HG02642 (cell line): ENCODE measurements at regions not wholly inside any gene's neighbourhood (a gene's known extent, or its start where the extent isn't known, plus 50 kb on each side); places are given as distances from the start of the nearest gene placed in this dataset.
"Not testable (repeated sequence)": the region's sequence is repeated elsewhere in the genome, so short reads cannot be mapped to it uniquely, and the experiment has no call there.

Experiments
- ATAC-seq: cut with Tn5 transposase; IDR thresholded peaks from one replicate; pipeline ENCODE4 v1.9.1; 2021; ENCODE audit warnings: mild to moderate bottlenecking; ENCODE audit not compliant: unreplicated experiment, poor library complexity

DNA sequence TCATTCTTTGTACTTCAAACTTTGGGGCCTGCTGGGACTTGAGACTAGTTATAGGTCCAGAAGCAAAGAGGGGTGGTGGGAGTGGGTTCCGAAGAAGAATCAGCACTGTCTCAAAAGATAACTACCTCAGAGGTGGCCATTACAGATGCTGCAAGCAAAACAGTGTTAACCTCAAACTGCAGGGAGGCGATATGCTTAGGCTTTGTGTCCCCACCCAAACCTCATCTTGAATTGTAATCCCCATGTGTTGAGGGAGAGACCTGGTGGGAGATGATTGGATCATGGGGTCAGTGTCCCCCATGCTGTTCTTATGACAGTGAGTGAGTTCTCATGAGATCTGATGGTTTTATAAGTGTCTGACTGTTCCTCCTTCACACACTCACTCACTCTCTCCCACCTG, 545.3 kb downstream of the XYLT1 start:
- no peak for ATAC-seq

DNA sequence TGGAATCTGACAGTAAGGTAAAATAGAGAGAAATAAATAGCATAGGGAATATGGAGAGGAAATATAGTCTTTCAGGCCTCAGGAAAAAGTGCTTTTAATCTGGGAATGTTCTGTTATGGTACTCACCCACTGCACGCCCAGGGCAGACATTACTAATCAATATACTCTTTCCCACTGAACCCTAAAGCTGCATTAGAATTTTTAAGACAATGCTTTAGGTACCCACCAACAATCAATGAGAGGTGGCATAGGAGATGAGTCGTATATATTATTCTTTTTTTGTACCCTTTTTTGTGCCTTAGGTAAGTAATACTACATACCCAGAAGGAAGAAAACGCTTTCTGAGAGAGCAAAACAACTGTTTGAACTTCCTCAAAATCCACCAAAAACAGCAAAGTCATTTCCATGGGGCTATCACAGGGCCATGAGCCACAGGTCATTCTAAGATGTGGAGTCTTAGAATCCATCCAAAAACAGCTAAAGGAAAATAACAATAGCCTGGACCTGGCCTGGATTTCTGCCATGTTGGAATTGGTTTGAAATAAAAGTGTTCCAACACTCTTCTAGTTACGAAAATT, 542.1 kb downstream of the XYLT1 start:
- no peak for ATAC-seq

DNA sequence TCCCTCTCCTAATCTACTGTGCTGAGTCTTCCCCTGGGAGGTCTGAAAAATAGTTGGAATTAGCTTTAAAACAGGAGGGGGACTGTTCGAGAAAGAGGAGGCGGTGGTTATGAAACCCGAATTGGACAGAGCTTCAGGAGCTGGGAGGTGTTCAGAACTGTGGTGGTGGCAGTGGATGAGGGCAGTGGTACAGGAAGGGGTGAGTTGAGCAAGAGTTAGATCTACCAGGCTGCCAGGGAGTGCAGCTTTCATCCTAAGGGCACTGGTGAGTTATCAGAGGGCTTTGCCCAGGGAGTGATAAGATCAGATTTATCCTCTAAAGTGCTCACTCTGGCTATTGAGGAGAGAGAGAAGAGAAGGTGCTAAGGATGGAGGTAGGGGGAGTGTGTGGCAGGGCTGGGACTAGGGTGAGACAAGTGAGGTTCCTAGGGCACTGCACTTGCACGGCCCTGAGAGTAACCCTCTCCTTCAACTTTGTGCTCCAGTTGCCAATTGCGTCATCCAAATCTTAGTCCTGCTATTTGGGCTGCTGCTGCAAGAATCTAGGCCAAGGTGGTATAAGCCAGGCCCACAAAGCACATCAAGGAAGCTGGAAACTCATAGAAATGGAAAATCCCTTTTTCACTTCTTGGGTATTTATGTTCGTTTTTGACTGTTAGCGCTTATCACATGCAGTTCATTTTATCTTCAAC, 540.3 kb downstream of the XYLT1 start:
- no peak for ATAC-seq

DNA sequence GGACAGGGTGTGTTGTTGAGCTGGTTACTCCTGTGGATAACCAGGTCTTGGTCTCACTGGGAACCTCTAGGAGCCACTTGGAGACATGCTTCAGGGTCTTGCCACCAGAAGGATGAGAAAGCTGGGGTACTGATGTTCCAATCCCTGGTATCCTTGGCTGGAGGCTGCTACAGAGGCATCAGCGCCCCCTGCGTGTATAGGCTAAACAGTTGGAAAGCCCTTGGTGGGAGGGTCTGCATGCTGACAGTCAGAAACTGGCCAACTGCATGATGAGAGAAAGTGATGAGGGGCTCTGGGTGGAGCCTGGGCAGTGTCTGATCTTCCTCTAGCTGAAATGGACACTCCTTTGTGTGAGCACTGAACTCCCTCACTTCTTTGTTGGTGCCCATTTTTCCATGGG, 536.9 kb downstream of the XYLT1 start:
- ATAC-seq = no peak

DNA sequence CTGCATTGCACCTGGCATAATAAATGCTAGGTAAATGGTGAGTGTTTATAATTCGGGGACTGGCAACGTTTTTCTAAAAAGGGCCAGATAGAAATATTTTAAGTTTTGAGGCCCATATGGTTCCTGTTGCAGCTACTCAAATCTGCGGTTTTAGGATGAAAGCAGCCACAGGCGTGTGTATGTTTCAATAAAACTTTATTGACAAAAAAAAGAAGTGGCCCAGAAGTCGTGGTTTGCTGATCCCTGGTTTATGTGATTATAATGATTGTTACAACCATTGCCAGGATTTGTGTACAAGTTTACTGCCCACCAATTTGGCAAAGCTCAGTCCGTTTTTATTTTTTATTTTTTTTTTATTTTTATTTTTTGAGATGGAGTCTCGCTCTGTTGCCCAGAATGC, 536.1 kb downstream of the XYLT1 start:
- ATAC-seq = no peak

DNA sequence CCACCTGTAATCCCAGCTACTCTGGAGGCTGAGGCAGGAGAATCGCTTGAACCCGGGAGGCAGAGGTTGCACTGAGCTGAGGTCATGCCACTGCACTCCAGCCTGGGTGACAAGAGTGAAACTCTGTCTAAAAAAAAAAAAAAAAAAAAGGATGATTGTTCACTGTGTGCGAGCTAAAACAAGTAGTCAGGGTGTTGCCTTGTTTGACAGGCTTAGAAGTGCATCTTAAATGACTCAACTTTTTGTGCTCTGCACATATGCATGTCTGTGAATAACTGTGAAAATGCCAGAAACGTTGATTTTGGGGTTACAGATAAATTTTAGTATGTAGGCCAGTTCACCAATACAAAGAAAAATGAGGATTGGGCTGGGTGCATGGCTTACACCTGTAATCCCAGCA, 534.9 kb downstream of the XYLT1 start:
- not testable (repeated sequence) for ATAC-seq

DNA sequence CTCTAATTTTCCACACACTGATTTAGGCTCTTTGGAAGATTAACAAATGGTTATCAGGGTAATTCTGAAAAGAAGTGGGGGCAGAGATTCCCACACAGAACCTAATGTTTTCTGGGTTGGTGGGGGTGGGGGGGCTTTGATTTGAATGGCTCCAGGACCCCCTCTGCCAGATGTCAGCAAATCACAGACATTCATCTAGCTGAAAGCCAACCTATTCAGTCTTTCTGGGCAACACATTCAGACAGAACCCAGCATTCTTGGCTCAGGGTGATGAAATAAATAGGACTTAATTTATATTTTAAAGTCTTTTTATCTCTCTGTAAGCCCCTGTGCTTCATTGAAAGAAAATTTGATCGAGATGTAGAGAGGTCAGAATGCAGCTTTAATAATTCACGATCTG, 533.2 kb downstream of the XYLT1 start:
- no peak for ATAC-seq

DNA sequence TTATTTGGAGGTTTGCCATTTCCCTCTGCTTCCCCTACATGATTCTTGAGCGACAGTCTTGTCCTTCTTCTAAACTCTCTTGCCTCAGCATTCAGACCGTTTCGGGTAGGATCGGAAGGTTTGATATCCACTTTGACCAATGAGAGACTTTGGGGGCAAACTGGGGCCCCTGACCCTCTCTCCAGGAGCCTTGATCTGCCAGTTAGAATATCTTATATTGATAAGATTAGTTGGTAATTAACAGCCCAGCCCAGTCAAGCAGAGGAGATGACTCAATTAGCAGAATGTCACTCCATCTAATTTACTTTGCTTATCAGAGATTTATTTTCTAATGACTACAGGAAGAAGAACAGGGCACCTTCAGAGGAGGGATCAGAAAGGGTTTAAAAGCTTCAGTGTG, 532.8 kb downstream of the XYLT1 start:
- ATAC-seq = no peak

DNA sequence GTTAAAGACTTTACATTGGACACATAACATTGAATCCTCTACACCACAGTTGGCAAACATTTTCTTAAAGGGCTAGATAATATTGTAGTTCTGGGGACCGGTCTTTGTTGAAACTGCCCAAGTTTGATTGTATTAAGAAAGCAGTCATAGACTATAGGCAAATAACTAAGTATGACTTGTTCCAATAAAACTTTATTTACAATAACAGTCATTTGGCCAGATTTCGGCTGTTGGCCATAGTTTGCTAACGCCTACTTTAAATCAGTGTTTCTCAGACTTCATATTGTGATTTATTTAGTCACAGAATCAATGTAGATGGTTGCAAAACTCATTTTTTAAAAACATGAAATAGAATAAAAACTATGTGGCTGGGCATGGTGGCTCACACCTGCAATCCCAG, 531.8 kb downstream of the XYLT1 start:
- no peak for ATAC-seq

DNA sequence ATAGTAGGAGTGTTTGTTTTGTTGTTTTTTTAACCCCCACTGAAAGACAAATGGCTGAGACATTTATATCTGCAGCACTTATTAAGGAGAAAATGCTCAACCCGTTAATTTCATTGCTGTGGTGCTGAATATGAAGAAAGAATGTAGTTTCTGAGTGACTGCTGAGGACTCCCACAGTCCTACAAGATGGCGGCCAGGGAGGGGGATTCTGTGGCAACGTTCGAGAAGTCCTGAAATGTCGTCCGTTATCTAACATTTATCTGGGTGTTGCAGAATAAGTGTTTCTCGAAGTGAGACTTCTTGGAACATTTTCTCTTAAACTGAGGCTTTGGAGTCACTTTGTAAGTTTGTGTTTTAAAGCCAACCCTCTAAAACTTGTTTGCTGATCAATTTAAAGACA, 530.4 kb downstream of the XYLT1 start:
- ATAC-seq = no peak

DNA sequence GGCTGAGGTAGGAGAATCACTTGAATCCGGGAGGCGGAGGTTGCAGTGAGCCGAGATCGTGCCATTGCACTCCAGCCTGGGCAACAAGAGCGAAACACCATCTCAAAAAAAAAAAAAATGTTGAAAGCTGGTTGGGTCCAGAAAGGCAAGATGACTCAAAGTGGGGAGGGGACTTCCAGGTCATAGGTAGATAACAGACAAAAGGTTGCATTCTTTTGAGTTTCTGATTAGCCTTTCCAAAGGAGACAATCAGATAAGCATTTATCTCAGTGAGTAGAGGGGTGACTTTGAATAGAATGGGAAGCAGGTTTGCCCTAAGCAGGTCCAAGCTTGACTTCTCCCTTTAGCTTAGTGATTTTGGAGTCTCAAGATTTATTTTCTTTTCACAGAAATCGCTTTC, 527.9 kb downstream of the XYLT1 start:
- not testable (repeated sequence) for ATAC-seq

DNA sequence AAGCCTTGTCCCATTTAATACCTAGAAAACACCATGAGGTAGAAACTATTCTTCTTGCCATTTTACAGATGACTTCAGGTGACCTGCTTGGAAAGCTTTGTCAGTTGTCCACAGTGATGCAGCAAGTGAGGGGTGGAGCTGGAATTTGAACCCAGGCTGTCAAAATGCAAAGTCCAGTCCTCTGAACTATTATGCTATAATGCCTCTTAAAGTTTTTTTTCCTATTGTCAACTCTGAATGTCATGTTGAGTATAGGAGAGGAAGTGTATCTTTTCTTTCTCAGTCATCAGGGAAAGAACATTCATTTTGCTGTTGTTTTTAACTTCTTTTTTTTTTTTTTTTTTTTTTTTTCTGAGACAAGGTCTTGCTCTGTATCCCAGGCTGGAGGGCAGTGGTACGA, 525.6 kb downstream of the XYLT1 start:
- ATAC-seq = no peak

DNA sequence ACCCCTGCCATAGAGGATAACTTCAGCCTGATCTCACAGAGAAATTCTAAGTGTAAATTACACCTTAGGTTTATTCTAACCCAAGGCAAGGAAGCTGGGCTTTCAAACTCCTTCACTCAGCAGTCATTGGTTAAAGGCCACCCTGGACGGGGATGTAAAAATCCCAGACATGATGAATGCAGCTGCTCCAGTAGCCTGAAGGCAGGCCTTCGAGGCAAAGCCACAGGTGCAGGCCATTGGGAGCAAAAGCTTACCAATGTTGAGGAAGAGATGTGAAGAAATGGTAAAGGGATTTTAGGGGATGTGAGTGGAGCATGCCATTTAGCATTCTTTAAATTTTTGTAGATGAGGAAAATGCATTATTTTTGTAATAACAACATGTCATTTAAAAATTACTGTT, 514.4 kb downstream of the XYLT1 start:
- ATAC-seq = no peak

DNA sequence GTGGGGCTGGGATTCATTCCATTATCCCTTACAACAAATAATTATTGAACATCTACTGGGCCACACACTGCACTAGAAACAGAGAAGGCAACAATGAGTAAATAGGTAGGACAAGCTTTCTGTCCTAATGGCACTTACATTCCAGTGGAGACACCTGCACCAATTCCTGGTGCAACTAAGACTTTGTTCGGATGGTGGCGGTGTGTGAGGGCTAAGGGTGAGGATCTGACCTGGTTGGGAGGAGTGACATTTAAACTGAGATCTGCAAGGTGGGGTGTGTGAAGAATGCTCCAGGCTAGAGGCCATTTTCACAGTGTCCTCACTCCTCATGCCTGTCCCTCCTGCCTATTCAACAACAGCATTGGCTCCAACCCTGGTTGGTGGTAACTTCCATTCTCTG, 510.0 kb downstream of the XYLT1 start:
- ATAC-seq = no peak

DNA sequence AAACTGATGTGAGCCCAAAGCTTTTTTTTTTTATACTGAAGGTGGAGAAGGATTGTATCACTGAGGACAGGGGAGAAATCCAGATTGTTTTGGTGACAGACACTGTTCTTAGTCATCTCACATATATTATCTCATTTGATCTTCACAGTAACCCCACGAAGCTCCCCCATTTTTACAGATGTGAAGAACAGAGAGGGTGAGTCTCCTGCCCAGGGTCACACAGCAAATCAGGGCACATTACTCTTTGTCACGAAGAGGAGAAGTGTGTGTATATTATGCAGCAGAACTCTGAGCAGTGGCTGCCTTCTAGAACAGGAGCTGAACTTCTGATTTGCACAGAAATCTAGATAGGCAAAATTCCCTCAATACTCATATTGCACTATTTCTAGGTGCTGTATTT, 504.3 kb downstream of the XYLT1 start:
- ATAC-seq = no peak

DNA sequence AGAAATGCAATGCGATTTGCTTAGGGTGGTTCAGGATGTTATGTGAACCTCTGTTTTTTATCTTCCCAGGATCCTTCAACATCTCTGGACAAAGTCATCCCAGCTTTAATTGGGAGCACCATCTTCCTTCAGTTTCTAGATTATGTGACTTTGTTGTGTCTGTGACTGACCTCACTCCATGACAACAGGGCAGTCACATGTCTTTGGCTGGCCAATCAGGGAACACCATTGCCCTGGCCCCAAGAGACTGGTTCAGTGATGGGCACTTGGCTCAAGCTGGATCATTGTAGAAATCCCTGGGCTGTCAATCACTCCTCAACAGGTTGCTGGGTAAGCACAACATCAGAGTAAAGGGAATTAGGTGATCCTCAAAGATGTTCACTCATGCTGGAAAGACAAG, 499.7 kb downstream of the XYLT1 start:
- ATAC-seq = no peak

DNA sequence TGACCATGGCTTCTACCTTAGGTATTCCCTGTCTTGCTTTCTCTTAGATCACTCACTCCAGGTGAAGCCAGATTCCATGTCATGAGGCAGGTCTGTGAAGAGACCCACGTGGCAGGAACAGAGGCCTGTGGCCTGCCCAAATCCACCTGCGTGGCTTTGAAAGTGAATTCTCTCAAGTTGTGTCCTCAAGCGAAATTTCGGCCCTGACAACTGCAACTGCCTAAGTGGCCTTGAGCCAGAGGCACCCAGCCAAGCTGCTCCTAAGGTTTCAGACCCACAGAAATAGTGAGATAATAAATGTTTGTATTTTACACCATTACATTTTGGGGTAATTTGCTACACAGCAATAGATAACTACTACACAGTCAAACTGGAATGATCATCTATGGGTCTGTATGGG, 497.9 kb downstream of the XYLT1 start:
- no peak for ATAC-seq

DNA sequence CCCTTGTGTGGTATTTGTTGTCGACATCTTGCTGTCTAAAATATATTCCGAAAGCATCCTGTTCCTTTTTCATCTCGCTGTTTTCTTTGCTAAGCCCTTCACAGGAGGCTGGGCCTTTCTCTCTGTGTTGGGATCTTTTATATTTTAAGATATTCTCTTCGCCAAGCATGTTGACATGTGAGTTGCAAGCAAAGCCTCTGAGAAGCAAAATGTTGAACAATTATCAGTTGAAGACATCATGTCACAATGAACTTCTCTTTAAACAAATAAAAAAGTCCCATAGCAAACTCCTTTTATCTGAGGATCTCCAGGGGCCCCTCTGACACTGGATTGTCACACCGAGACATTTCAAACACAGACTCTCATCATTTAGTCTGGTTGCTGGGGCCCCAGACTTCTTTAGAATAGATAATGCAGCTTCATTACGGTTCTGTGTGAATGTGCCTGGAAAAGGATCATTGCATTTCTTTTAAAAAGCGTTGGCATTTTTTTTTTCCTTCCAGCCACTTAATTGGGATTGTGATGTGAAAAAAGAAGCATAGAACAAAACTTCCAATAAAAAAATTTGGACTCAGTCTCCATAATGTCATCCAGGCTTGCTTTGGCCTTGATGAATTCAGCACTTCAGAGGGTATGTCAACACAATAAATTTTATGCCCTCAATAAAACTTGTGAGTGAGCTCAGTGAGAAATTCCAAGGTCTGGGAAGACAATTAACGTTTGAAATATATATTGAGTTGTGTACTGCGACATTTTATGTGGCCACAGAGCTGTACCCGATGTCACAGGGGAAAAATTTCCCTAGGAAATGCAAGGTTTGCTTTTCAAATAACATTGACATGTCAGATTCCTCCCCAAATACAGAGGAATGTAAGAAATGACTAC, 496.8 kb downstream of the XYLT1 start:
- ATAC-seq = no peak

DNA sequence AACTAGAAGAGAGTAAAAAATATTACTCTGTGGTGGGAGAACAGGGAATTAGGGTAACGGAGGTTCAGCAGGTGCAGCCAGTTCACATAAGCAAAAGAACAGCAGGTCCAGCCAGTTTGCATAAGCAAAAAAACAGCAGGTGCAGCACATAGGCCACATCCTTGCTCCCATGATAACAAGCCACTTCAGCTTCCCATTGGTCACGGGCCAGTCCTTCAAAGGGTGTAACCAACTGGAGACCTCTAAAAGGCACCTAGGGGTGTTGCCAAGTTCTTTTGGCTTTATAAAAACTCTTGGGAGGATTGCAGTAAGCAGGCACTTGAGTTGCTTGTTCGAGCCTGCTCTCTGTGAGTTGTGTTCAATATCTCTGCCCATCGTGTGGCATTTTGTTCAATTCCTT, 488.1 kb downstream of the XYLT1 start:
- ATAC-seq = no peak

DNA sequence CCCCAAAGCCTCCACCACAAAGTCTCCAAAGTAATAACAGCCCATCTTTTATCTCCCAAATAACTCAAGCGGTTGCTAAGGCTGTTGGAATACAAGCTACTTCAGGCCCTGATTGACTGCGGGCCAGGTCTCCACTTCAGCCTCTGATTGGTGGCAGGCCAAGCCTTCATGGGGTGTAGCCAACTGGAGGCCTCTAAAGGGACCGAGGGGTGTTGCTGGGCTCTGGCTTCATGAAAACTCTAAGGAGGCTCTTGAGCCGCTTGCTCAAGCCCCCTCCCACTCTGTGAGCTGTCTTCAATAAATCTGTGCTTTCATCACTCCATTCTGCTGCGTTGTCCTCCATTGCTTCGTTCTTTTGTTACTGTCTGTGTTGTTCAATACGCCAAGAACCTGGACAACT, 487.2 kb downstream of the XYLT1 start:
- ATAC-seq = no peak

DNA sequence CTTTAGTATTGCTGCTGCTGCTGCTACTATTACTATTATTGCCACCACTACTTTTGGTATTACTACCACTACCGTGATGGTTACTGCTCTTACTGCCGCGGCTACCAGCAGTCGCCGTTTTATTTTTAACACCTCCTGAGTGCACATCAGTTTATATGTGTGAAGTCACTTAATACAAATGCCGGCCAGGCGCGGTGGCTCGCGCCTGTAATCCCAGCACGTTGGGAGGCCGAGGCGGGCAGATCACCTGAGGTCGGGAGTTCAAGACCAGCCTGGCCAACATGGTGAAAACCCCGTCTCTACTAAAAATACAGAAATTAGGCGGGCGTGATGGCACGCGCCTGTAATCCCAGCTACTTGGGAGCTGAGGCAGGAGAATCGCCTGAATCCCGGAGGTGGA, 486.7 kb downstream of the XYLT1 start:
- not testable (repeated sequence) for ATAC-seq

DNA sequence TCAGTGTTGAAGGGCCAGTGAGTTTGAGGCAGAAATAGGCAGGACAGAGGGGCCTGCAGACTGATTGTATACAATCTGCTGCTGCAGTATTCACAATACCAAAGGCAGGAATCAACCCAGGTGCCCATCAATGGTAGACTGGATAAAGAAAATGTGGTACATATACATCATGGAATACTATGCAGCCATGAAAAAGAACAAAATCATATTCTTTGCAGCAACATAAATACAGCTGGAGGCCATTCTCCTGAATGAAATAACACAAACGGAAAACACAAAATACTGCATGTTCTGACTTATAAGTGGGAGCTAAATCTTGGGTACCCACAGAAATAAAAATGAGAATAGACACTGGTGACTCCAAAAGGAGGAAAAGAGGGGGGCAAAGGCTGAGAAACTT, 485.1 kb downstream of the XYLT1 start:
- no peak for ATAC-seq
